Activated CD8-positive, alpha-beta memory T cell treated with anti-CD3 and anti-CD28 coated beads, Interleukin-2, amount 50 U/mL, for 24 hours (primary cell): ENCODE measurements at regions not wholly inside any gene's neighbourhood (a gene's known extent, or its start where the extent isn't known, plus 50 kb on each side); places are given as distances from the start of the nearest gene placed in this dataset.

Source experiments
- DNase-seq: peaks from one replicate; pipeline ENCODE4 v3.0.0-alpha.2; 2020; ENCODE audit errors: extremely low read depth

GRCh38 chr4:89363786-89364185 lies 56.2 kb upstream of the GPRIN3 start:
- no peak for DNase-seq

- no peak for DNase-seq
Observed at GRCh38 chr4:89358935-89359638, 51.5 kb upstream of the GPRIN3 start.

- DNase-seq, result no peak
Observed at GRCh38 chr4:89357787-89358186, 50.2 kb upstream of the GPRIN3 start.
